ENCODE measurements at regions not wholly inside any gene's neighbourhood (a gene's known extent, or its start where the extent isn't known, plus 50 kb on each side); places are given as distances from the start of the nearest gene placed in this dataset.

- TF ChIP-seq CTCF (IDR thresholded peaks at IDR 0.05; ENCODE audit: low read depth, low read length, missing control alignments) = no peak
- DNase-seq (ENCODE audit: extremely low read depth, low read depth) = no peak
- no peak overlapping the region for H3K4me3 ChIP-seq (replicated peaks; ENCODE audit: low read depth, low read length)
These were observed 113.6 kb downstream of the DDX1 start for GRCh38 chr2:15705310-15705709.

- no peak for TF ChIP-seq CTCF (IDR thresholded peaks at IDR 0.05; ENCODE audit: low read depth, low read length, missing control alignments)
- no peak for DNase-seq (ENCODE audit: extremely low read depth, low read depth)
- H3K4me3 ChIP-seq (replicated peaks; ENCODE audit: low read depth, low read length) = no peak overlapping the region
These were observed 114.2 kb downstream of the DDX1 start for GRCh38 chr2:15705839-15706386.

GRCh38 chr2:15706424-15706823, 114.8 kb downstream of the DDX1 start:
- no peak overlapping the region for H3K4me3 ChIP-seq (replicated peaks; ENCODE audit: low read depth, low read length)
- no peak for TF ChIP-seq CTCF (IDR thresholded peaks at IDR 0.05; ENCODE audit: low read depth, low read length, missing control alignments)
- DNase-seq (ENCODE audit: extremely low read depth, low read depth) = no peak

GRCh38 chr2:15706986-15707632, 115.4 kb downstream of the DDX1 start:
- TF ChIP-seq CTCF (IDR thresholded peaks at IDR 0.05; ENCODE audit: low read depth, low read length, missing control alignments) = no peak
- H3K4me3 ChIP-seq (replicated peaks; ENCODE audit: low read depth, low read length) = no peak overlapping the region
- no peak for DNase-seq (ENCODE audit: extremely low read depth, low read depth)

- TF ChIP-seq CTCF (IDR thresholded peaks at IDR 0.05; ENCODE audit: low read depth, low read length, missing control alignments) = no peak
- DNase-seq (ENCODE audit: extremely low read depth, low read depth) = no peak
- no peak overlapping the region for H3K4me3 ChIP-seq (replicated peaks; ENCODE audit: low read depth, low read length)
These were observed 116.5 kb downstream of the DDX1 start for GRCh38 chr2:15708161-15708560.

GRCh38 chr2:15708865-15709820, 117.5 kb downstream of the DDX1 start:
- H3K4me3 ChIP-seq (replicated peaks; ENCODE audit: low read depth, low read length) = no peak overlapping the region
- TF ChIP-seq CTCF (IDR thresholded peaks at IDR 0.05; ENCODE audit: low read depth, low read length, missing control alignments) = no peak
- DNase-seq (ENCODE audit: extremely low read depth, low read depth) = no peak

Measured in HFF-Myc (cell line).